ENCODE measurements at regions not wholly inside any gene's neighbourhood (a gene's known extent, or its start where the extent isn't known, plus 50 kb on each side); places are given as distances from the start of the nearest gene placed in this dataset.

DNA sequence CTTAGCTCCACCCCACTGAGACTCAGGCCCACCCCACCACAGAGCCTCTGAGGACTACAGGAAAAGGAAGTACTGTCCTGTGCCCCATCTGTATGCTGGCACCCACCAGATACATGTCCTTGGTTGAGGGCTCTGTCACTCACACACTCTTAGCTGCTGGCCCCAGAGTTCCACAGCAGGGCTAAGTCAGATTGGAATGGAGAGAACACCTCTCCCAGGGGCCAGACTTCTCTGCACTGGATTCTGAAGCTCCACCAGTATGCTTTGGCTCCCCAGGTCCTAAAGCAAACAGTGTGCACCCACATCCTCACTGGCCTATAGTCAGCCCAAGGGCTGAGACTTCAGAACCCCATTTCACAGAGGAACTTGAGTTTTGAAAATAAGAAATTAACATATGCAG is 103.2 kb upstream of the PPP2R2D start:
- Mint-ChIP-seq H3K4me1 (ENCODE audit: low read depth) (no peaks in the 10 kb centered on the region), H3K9me3 (peaks cover 10% of the 10 kb centered on the region), H3K27me3 (peaks cover 19% of the 10 kb centered on the region), H3K36me3 (ENCODE audit: low read depth) (no peaks in the 10 kb centered on the region), H3K4me3 (no peak overlapping the region), H3K27ac (no peak overlapping the region)
- intact Hi-C loops (cut with DNase I, micrococcal nuclease): no loop called here
- H3K4me3 ChIP-seq (ENCODE audit: low read length): no peak overlapping the region
- POLR2A ChIA-PET: no interaction called here
- ATAC-seq (ENCODE audit: poor library complexity): no peak
- DNase-seq: no peak
- peaks cover 4 to 21% of the 10 kb centered on the region in 2 experiments for H3K9me3 ChIP-seq (ENCODE audit: control insufficient read depth in 1 of 2, insufficient read depth in 1 of 2, low read length in 2 of 2)
- no peaks in the 10 kb centered on the region for H3K27me3 ChIP-seq (ENCODE audit: control insufficient read depth in 1 of 2, insufficient read depth in 2 of 2, low read length in 2 of 2)
- H3K27ac ChIP-seq (ENCODE audit: low read depth in 1 of 2, low read length in 2 of 2): no peak overlapping the region
- CTCF ChIA-PET: no interaction called here
- no peaks in the 10 kb centered on the region for H3K36me3 ChIP-seq (ENCODE audit: insufficient read depth, low read length)
- TF ChIP-seq, protein P1, sequence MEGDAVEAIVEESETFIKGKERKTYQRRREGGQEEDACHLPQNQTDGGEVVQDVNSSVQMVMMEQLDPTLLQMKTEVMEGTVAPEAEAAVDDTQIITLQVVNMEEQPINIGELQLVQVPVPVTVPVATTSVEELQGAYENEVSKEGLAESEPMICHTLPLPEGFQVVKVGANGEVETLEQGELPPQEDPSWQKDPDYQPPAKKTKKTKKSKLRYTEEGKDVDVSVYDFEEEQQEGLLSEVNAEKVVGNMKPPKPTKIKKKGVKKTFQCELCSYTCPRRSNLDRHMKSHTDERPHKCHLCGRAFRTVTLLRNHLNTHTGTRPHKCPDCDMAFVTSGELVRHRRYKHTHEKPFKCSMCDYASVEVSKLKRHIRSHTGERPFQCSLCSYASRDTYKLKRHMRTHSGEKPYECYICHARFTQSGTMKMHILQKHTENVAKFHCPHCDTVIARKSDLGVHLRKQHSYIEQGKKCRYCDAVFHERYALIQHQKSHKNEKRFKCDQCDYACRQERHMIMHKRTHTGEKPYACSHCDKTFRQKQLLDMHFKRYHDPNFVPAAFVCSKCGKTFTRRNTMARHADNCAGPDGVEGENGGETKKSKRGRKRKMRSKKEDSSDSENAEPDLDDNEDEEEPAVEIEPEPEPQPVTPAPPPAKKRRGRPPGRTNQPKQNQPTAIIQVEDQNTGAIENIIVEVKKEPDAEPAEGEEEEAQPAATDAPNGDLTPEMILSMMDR (IDR thresholded peaks at IDR 0.05): no peak
- no peaks in the 10 kb centered on the region for H3K4me1 ChIP-seq (ENCODE audit: insufficient read depth, low read length)

DNA sequence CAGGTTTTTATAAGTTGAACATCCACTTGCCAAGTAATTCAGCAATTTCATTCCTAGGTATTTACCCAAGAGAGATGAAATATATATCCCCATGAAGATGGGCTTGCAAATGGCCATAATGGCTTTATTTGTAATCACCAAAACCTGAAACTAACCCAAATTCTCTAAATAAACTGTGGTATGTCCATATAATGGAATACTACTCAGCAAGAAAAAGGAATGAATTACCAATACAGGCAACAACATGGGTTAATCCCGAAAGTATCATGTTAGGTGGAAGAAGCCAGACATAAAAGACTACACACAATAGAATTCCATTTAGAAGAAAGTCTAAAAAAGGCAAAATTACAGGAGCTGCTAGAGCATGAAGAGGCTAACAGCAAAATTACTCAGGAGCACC is 101.4 kb upstream of the PPP2R2D start:
- intact Hi-C loops (cut with DNase I, micrococcal nuclease): no loop called here

DNA sequence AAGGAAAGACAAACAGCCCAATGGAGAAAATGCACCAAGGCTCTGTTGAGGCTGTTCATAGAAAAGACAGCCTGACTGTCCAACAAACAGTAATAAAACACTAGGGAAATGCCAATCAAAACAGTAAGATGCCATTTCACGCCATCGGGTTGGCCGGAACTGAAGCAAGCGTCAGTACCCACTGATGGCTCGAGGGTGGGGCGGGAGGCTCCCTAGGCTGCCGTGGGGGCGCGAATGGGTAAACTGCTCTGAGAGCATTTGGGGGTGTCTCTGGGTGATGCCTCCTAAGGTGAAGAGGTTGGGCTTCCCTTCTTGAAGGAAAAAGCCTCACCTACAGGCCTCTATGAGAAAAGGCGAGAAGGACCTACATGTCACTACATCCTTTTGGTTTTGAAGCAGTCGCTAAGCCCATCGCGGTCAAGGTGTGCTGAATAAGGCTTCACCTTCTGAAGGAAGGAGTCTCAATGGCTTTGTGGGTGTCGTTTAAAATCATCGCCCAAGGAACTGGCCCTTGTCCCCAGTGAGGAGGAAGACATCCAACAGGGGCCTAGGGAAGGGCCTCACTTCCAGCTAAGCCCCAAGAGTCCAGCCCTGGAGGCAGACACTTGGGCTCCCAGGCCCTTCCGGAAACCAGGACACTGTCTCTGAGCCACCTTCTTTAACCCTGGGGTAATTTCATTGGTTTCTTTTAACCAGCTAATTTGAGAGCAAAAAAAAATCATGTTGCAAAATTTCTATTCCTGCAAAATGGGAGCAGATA is 98.5 kb upstream of the PPP2R2D start:
- Mint-ChIP-seq H3K27me3 (peaks cover 5% of the 10 kb centered on the region), H3K4me1 (ENCODE audit: low read depth) (no peaks in the 10 kb centered on the region), H3K27ac (no peak overlapping the region), H3K4me3 (no peak overlapping the region), H3K9me3 (peaks cover 6% of the 10 kb centered on the region), H3K36me3 (ENCODE audit: low read depth) (no peaks in the 10 kb centered on the region)
- DNase-seq (no peak), ATAC-seq (ENCODE audit: poor library complexity) (no peak)
- Histone ChIP-seq H3K27me3 (ENCODE audit: control insufficient read depth in 1 of 2, insufficient read depth in 2 of 2, low read length in 2 of 2) (no peaks in the 10 kb centered on the region), H3K36me3 (ENCODE audit: insufficient read depth, low read length) (no peaks in the 10 kb centered on the region), H3K27ac (ENCODE audit: low read depth in 1 of 2, low read length in 2 of 2) (no peak overlapping the region), H3K9me3 (ENCODE audit: control insufficient read depth in 1 of 2, insufficient read depth in 1 of 2, low read length in 2 of 2) (peaks cover 4 to 15% of the 10 kb centered on the region in 2 experiments), H3K4me3 (ENCODE audit: low read length) (no peak overlapping the region), H3K4me1 (ENCODE audit: insufficient read depth, low read length) (no peaks in the 10 kb centered on the region)
- POLR2A ChIA-PET: no interaction called here
- TF ChIP-seq, protein P1 (IDR thresholded peaks at IDR 0.05): no peak
- intact Hi-C loops (cut with DNase I, micrococcal nuclease): no loop called here
- CTCF ChIA-PET: no interaction called here

More for the DNA sequence above, 101.4 kb upstream of the PPP2R2D start:
- H3K4me3 ChIP-seq (ENCODE audit: low read length): no peak overlapping the region
- H3K4me1 ChIP-seq (ENCODE audit: insufficient read depth, low read length): no peaks in the 10 kb centered on the region
- H3K27me3 Mint-ChIP-seq: peaks cover 15% of the 10 kb centered on the region
- ATAC-seq (ENCODE audit: poor library complexity) (no peak), DNase-seq (no peak)
- TF ChIP-seq, protein P1 (IDR thresholded peaks at IDR 0.05): no peak
- H3K36me3 ChIP-seq (ENCODE audit: insufficient read depth, low read length): no peaks in the 10 kb centered on the region
- no peaks in the 10 kb centered on the region for H3K4me1 Mint-ChIP-seq (ENCODE audit: low read depth)
- no peak overlapping the region for H3K27ac ChIP-seq (ENCODE audit: low read depth in 1 of 2, low read length in 2 of 2)
- H3K4me3 Mint-ChIP-seq: no peak overlapping the region
- H3K36me3 Mint-ChIP-seq (ENCODE audit: low read depth): no peaks in the 10 kb centered on the region
- H3K27ac Mint-ChIP-seq: no peak overlapping the region
- peaks cover 4 to 21% of the 10 kb centered on the region in 2 experiments for H3K9me3 ChIP-seq (ENCODE audit: control insufficient read depth in 1 of 2, insufficient read depth in 1 of 2, low read length in 2 of 2)
- peaks cover 10% of the 10 kb centered on the region for H3K9me3 Mint-ChIP-seq
- no peaks in the 10 kb centered on the region for H3K27me3 ChIP-seq (ENCODE audit: control insufficient read depth in 1 of 2, insufficient read depth in 2 of 2, low read length in 2 of 2)
- ChIA-PET CTCF (no interaction called here), POLR2A (no interaction called here)
